GM03348 (cell line): ENCODE measurements at regions not wholly inside any gene's neighbourhood (a gene's known extent, or its start where the extent isn't known, plus 50 kb on each side); places are given as distances from the start of the nearest gene placed in this dataset.

Source experiments
- DNase-seq: peaks from one replicate; pipeline ENCODE4 v3.0.0; 2012; ENCODE audit warnings: low spot score

- DNase-seq = no peak
Observed at GRCh38 chr10:120641695-120642094, 184.7 kb downstream of the PLPP4 start.

GRCh38 chr10:120643351-120643750 lies 186.3 kb downstream of the PLPP4 start:
- no peak for DNase-seq

GRCh38 chr10:120644556-120645410 lies 187.8 kb downstream of the PLPP4 start:
- DNase-seq = no peak

DNA sequence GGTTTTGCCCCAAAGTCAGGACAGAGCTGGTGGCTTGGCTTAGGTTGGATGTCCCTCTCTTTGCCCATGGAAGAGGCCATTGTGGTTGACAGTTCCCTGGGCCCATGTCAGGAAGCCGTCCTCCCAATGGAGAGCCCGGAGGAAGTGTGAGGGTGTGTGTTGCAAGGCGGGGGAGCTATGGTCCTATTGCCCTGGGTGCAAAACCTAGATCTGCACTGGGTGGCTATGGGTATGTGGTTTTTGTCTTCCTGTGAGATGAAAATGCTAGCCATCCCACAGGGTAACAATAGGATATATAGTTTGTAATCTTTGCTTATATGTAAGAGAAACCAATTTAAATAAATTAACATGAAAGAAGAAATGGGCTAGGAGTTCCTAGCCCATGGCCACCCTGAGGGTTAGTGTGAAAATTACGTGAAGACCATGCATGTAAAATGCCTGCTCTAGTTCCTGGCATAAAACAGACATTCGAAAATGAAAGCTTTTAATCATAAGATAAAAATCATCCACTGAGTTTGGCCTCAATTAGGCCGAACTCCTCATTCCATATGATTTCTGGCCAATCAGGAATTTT lies 189.2 kb downstream of the PLPP4 start:
- DNase-seq = no peak

DNA sequence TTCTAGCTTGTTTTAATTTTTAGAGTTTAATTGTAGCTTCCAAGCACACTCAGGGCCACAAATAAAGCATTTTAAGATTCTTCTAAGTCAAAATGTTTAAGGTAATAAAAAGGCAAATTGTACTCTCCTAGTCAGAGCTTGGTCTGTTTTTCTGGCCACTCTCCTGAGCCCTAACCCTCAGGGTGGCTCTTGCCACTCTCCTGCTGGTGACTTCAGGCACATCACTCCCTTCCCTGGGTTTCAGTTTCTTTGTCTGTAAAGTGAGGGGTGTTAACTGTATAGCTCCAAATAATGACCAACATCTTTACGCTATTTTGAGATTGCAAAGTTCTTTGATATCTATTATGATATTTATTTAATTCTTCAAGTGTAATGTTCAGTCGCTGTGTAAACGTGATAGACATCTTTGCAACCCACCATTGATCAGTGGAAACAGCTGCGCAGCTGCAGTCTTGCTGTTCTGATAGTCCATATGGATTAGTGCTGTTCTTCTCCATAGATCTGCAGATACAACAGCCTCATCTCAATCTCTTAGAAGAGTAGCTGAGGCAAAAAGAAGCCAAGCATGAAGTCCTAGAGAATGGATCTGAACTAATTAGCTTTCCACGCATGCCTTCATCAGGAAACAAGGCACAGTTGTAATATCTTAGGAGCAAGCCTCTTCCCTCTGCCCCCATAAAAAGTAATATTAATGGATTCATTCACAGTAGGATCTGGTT lies 189.9 kb downstream of the PLPP4 start:
- DNase-seq = no peak

- DNase-seq = no peak
Observed at GRCh38 chr10:120650705-120651399, 193.8 kb downstream of the PLPP4 start.

- DNase-seq = no peak
Observed at GRCh38 chr10:120656107-120656506, 195.1 kb upstream of the WDR11 start.

DNA sequence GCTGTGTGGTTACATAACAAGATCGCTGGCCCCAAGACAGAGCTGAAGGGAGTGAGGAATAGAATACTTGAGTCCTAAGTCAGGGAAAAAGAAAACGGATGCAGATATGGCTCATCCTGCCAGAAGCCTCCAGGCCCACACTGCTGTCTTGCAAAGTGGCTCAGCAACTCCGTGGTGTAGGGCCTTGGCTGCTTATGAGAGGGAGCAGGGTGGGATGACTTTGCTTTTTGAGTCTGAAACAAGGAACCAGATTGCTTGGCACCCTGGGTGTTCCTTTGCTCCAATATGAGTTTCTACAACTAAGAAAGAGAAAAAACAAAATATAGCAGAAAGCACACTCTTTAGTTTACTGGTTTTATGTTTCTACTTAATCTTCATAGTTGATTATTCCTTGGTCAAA lies 193.8 kb upstream of the WDR11 start:
- no peak for DNase-seq

- DNase-seq = no peak
Observed at GRCh38 chr10:120658943-120659885, 191.9 kb upstream of the WDR11 start.

GRCh38 chr10:120666308-120666707 lies 184.9 kb upstream of the WDR11 start:
- no peak for DNase-seq

DNA sequence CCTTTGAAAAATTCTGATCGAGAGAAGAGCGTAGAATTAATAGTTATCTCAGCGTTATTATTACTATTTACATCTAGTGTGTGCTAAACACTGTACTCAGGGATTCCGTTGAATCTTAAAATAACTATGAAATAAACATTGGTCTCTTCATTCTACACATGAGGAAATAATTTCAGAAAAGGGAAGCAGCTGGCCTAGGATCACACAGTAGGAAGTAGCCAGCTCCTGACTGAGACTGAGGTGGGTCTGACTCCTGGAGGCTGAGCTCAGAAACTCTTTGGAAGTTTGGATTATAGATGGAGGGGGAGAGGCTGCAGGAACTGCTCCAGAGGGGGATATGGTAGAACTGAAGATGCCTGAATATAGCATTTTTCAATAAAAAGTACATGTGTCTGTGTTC lies 183.9 kb upstream of the WDR11 start:
- no peak for DNase-seq

- no peak for DNase-seq
Observed at GRCh38 chr10:120671491-120671890, 179.7 kb upstream of the WDR11 start.

DNA sequence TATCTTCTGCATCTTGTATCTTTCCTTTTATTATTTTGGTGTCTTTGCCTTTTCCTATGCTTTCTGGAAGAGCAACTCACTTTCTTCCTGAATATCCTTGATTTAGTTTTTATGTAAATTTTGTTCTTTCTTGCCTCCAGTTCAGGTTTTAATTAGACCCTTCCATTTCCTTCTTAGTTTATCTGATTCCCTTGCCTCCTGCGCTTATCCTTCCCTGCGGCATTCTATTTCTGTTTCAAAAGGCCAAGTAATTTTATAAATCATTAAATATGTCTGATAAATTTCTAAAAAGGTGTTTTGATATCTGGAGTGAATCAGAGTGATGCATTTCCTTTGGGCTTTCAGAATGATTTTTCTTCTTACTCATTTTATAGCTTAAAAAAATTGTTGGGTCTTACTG lies 167.7 kb upstream of the WDR11 start:
- no peak for DNase-seq

GRCh38 chr10:120684226-120684625 lies 166.9 kb upstream of the WDR11 start:
- no peak for DNase-seq

- DNase-seq = no peak
Observed at GRCh38 chr10:120685136-120685535, 166.0 kb upstream of the WDR11 start.

DNA sequence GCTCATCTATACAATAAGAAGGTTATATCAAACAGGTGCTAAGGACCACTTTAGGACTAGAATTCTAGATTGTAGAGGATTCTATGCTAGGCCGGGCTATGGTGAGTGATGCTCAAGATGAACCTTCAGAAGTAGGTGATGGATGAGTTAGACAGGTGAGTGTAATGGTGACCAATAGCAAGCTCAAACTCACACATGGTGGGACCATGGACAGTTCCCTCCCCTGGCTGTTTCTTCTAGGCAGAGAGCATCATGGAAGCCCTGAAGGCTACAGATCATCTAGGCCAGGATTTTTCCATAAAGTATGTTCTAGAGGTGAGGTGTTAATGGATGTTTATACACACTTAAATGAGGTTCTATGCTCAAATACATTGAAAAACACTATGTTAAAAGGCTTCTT lies 162.2 kb upstream of the WDR11 start:
- DNase-seq = no peak

DNA sequence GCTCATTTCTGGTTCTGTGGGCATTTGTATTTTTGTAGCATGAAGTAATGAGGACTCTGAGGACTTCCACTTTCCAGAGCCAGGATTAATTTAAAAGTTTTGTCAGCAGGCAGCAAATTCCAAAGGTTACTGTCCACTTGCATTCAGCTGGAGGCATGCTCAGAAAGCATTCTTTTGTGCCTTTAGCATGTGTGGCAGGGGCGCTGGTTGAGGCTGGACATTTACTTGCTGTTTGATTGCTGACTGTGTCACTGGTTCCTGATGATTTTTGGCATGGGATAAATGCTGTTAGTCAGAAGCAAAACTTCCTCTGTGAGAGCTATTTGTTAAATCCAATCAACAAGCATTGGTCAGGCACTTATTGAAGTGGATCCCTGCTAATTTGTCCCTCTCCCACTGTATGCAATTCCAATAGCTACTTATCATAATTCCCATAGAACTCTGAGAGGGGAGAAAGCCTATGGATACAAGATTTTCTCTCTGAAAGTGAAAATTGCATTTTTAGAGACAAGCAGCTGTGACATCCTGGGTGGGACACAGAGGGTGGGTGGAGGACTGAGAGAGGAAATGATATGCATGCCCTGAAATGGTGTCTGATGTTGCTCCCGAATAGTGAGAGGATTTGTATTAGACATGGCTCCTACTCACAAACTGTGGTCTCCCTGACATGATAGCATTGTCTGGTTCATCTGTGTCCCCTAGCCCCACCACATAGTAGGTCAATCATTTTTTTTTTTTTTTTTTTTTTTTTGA lies 161.2 kb upstream of the WDR11 start:
- DNase-seq = no peak

GRCh38 chr10:120691625-120692024 lies 159.5 kb upstream of the WDR11 start:
- no peak for DNase-seq

- no peak for DNase-seq
Observed at GRCh38 chr10:120700426-120700825, 150.7 kb upstream of the WDR11 start.

DNA sequence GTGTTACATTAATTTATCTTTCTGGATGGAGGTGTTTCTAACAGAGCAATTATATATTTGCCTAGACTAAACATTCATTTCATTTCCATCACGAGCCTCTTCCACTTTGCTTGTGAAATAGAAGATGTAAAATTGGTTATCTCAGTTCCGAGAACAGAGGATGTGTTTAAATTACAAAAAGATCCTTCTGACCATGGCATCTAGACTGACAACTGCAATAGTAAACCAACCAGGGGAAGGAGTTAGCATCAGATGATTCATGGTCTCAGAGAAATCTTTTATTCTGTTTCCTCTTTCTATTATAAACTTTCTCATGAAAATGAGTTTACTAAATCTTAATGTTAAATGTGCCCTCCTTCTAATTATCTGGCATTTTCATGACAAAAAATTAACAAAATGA lies 149.8 kb upstream of the WDR11 start:
- DNase-seq = no peak

DNA sequence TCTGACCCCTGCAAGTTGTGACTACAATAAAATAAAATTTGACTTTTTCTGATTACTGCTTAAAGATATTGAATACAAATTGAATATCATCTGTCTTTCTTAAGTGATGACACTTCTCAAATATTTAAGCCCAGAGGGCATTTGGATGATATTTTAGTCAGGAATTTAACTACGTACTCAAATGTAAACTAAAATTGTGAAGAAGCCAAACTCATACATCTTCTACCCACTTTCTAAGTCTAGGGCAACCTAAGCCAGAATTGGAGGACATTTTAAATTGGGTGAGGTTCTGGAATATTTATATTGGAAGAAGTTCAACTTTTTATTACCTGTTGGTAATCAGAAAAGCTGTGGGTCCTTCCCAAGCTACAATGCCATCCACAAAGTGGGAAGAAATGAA lies 149.1 kb upstream of the WDR11 start:
- DNase-seq = no peak
